ENCODE measurements at regions not wholly inside any gene's neighbourhood (a gene's known extent, or its start where the extent isn't known, plus 50 kb on each side); places are given as distances from the start of the nearest gene placed in this dataset.

DNA sequence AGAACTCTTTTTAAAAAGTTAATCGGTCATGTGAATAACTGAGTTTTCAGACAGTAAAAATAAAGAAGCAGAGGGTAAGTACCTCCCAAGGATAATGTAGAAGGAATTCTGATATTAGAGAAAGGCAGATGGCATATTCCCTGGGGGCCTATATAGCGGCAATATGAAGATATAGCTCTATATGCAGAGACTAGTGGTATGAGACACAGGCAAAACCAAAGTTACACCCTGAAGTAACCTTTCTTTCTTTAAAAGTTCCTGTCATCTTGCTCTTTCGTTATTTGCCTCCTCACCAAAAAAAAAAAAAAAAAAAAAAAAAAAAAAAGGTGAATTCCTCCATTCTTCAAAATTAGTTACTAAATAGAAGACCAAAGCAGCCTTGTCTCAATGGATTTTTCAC lies 76.2 kb upstream of the ARHGAP32 start:
- Histone ChIP-seq H3K4me1 (ENCODE audit: control insufficient read depth, insufficient read depth, low read length) (no peaks in the 10 kb centered on the region), H3K36me3 (ENCODE audit: control insufficient read depth, insufficient read depth, low read length) (no peaks in the 10 kb centered on the region), H3K27ac (ENCODE audit: low read length) (no peak overlapping the region), H3K4me3 (ENCODE audit: low read length) (no peak overlapping the region), H3K9me3 (replicated peaks; ENCODE audit: control insufficient read depth, low read depth, low read length) (no peaks in the 10 kb centered on the region), H3K27me3 (ENCODE audit: control insufficient read depth, insufficient read depth, low read length) (no peaks in the 10 kb centered on the region)
- no peak for DNase-seq
- WGBS (ENCODE audit: insufficient coverage): no CpG with 5 or more reads among the region's 3 CpGs

- no peak overlapping the region for H3K27ac ChIP-seq (ENCODE audit: low read length)
- H3K4me3 ChIP-seq (ENCODE audit: low read length): no peak overlapping the region
- no peaks in the 10 kb centered on the region for H3K9me3 ChIP-seq (replicated peaks; ENCODE audit: control insufficient read depth, low read depth, low read length)
- no peaks in the 10 kb centered on the region for H3K27me3 ChIP-seq (ENCODE audit: control insufficient read depth, insufficient read depth, low read length)
- DNase-seq: no peak
- no peaks in the 10 kb centered on the region for H3K4me1 ChIP-seq (ENCODE audit: control insufficient read depth, insufficient read depth, low read length)
- no peaks in the 10 kb centered on the region for H3K36me3 ChIP-seq (ENCODE audit: control insufficient read depth, insufficient read depth, low read length)
- WGBS (ENCODE audit: insufficient coverage): no CpG with 5 or more reads among the region's 3 CpGs
Observed at GRCh38 chr11:129267716-129268115, 75.6 kb upstream of the ARHGAP32 start.

DNA sequence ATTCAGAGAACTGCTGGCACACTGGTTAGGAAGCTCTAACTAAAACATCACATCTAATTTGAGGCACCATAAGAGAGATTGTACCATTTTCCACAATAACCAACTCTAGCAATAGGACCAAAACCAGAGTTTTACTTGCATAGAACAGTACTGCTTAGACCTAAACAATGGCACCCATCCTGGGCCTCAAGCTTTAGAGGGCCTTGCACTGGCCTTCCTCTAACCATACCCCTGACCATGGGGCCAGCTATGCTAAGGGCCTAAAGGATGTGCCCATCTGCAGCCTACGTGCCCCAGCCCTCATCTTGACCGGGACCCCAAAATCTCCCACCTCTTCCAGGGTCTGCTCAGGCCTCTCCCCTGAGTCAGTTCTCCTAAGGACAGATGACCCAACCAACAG lies 74.4 kb upstream of the ARHGAP32 start:
- Histone ChIP-seq H3K36me3 (ENCODE audit: control insufficient read depth, insufficient read depth, low read length) (no peaks in the 10 kb centered on the region), H3K4me3 (ENCODE audit: low read length) (no peak overlapping the region), H3K9me3 (replicated peaks; ENCODE audit: control insufficient read depth, low read depth, low read length) (no peaks in the 10 kb centered on the region), H3K4me1 (ENCODE audit: control insufficient read depth, insufficient read depth, low read length) (no peaks in the 10 kb centered on the region), H3K27me3 (ENCODE audit: control insufficient read depth, insufficient read depth, low read length) (no peaks in the 10 kb centered on the region), H3K27ac (ENCODE audit: low read length) (no peak overlapping the region)
- DNase-seq: no peak
- no CpG with 5 or more reads among the region's 2 CpGs for WGBS (ENCODE audit: insufficient coverage)

- H3K4me3 ChIP-seq (ENCODE audit: low read length): no peak overlapping the region
- H3K36me3 ChIP-seq (ENCODE audit: control insufficient read depth, insufficient read depth, low read length): no peaks in the 10 kb centered on the region
- 100% methylated on average over 1 of the region's 5 CpGs for WGBS (ENCODE audit: insufficient coverage)
- H3K27ac ChIP-seq (ENCODE audit: low read length): no peak overlapping the region
- no peaks in the 10 kb centered on the region for H3K9me3 ChIP-seq (replicated peaks; ENCODE audit: control insufficient read depth, low read depth, low read length)
- no peaks in the 10 kb centered on the region for H3K4me1 ChIP-seq (ENCODE audit: control insufficient read depth, insufficient read depth, low read length)
- no peak for DNase-seq
- H3K27me3 ChIP-seq (ENCODE audit: control insufficient read depth, insufficient read depth, low read length): no peaks in the 10 kb centered on the region
Observed at GRCh38 chr11:129265125-129265788, 73.1 kb upstream of the ARHGAP32 start.

- no peak overlapping the region for H3K4me3 ChIP-seq (ENCODE audit: low read length)
- no CpG with 5 or more reads among the region's 2 CpGs for WGBS (ENCODE audit: insufficient coverage)
- no peaks in the 10 kb centered on the region for H3K4me1 ChIP-seq (ENCODE audit: control insufficient read depth, insufficient read depth, low read length)
- no peak for DNase-seq
- H3K27me3 ChIP-seq (ENCODE audit: control insufficient read depth, insufficient read depth, low read length): no peaks in the 10 kb centered on the region
- H3K36me3 ChIP-seq (ENCODE audit: control insufficient read depth, insufficient read depth, low read length): no peaks in the 10 kb centered on the region
- H3K9me3 ChIP-seq (replicated peaks; ENCODE audit: control insufficient read depth, low read depth, low read length): no peaks in the 10 kb centered on the region
- H3K27ac ChIP-seq (ENCODE audit: low read length): no peak overlapping the region
Observed at GRCh38 chr11:129264114-129264513, 72.0 kb upstream of the ARHGAP32 start.

DNA sequence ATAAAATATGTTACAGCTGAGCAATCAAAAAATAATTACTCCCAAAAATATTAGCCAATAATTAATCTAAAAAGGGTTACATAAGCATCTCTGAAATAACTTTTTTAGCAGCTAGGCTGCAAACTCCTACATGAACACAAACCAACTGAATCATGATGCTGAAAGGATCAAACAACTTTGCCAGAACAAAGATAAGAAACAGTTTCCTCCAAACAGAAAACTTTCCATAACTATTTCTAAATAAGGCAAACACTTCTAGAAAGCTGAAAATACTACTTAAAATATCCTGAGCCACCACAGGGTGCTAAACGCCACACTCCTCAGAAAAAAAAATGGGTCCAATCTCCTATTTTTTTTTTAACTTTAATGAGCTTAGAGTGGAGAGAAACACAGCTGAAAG lies 68.6 kb upstream of the ARHGAP32 start:
- Histone ChIP-seq H3K4me3 (ENCODE audit: low read length) (no peak overlapping the region), H3K27ac (ENCODE audit: low read length) (no peak overlapping the region), H3K9me3 (replicated peaks; ENCODE audit: control insufficient read depth, low read depth, low read length) (no peaks in the 10 kb centered on the region), H3K36me3 (ENCODE audit: control insufficient read depth, insufficient read depth, low read length) (no peaks in the 10 kb centered on the region), H3K27me3 (ENCODE audit: control insufficient read depth, insufficient read depth, low read length) (no peaks in the 10 kb centered on the region), H3K4me1 (ENCODE audit: control insufficient read depth, insufficient read depth, low read length) (no peaks in the 10 kb centered on the region)
- no CpG with 5 or more reads among the region's 1 CpG for WGBS (ENCODE audit: insufficient coverage)
- no peak for DNase-seq

DNA sequence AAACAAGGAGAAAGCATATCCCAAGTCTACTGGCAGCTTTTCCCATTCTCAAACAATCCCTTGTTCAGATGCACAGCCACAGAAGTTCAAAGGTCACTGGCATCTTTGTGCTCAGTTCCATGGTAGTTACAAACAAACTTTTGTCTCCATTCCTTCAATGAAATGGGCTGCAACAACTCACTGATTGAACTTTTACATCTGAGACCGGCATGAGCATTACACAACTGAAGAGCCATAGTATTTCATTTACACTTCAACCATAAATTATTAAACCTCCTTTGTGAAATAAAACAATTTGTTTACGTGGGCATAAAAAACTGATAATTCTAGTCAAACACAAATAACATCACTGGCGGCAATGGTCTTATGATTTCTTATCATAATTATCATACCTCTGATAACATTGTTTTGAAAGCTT lies 67.8 kb upstream of the ARHGAP32 start:
- WGBS (ENCODE audit: insufficient coverage): no CpG with 5 or more reads among the region's 3 CpGs
- Histone ChIP-seq H3K36me3 (ENCODE audit: control insufficient read depth, insufficient read depth, low read length) (no peaks in the 10 kb centered on the region), H3K4me3 (ENCODE audit: low read length) (no peak overlapping the region), H3K27ac (ENCODE audit: low read length) (no peak overlapping the region), H3K27me3 (ENCODE audit: control insufficient read depth, insufficient read depth, low read length) (no peaks in the 10 kb centered on the region), H3K4me1 (ENCODE audit: control insufficient read depth, insufficient read depth, low read length) (no peaks in the 10 kb centered on the region), H3K9me3 (replicated peaks; ENCODE audit: control insufficient read depth, low read depth, low read length) (no peaks in the 10 kb centered on the region)
- DNase-seq: no peak

- WGBS (ENCODE audit: insufficient coverage): 58% methylated on average over 5 of the region's 5 CpGs
- Histone ChIP-seq H3K27me3 (ENCODE audit: control insufficient read depth, insufficient read depth, low read length) (no peaks in the 10 kb centered on the region), H3K9me3 (replicated peaks; ENCODE audit: control insufficient read depth, low read depth, low read length) (no peaks in the 10 kb centered on the region), H3K4me3 (ENCODE audit: low read length) (no peak overlapping the region), H3K4me1 (ENCODE audit: control insufficient read depth, insufficient read depth, low read length) (no peaks in the 10 kb centered on the region), H3K27ac (ENCODE audit: low read length) (no peak overlapping the region), H3K36me3 (ENCODE audit: control insufficient read depth, insufficient read depth, low read length) (no peaks in the 10 kb centered on the region)
- no peak for DNase-seq
Observed at GRCh38 chr11:129258205-129258604, 66.1 kb upstream of the ARHGAP32 start.

GRCh38 chr11:129257512-129257911 lies 65.4 kb upstream of the ARHGAP32 start:
- no peak for DNase-seq

DNA sequence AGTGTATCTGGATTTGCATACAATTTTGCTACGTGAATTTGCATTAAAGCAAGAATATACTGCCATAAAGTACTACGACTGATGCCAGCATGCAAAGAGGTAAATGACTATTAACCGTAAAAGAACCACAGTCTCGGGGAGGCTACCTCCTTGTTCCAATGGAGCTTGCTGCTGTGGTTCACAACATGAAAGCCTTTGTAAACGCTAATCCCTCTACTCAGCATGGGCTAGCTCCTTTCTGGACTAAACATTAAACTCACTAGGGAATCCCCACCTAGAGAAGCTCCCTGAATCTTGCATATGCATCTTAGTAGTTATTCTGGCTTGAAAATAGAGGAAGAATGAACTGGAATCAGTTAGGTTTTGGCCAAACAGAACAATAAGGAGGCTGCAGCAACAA lies 60.5 kb upstream of the ARHGAP32 start:
- no peaks in the 10 kb centered on the region for H3K27me3 ChIP-seq (ENCODE audit: control insufficient read depth, insufficient read depth, low read length)
- no peaks in the 10 kb centered on the region for H3K9me3 ChIP-seq (replicated peaks; ENCODE audit: control insufficient read depth, low read depth, low read length)
- 74% methylated on average over 4 of the region's 5 CpGs for WGBS (ENCODE audit: insufficient coverage)
- H3K4me3 ChIP-seq (ENCODE audit: low read length): no peak overlapping the region
- H3K4me1 ChIP-seq (ENCODE audit: control insufficient read depth, insufficient read depth, low read length): no peaks in the 10 kb centered on the region
- no peak overlapping the region for H3K27ac ChIP-seq (ENCODE audit: low read length)
- no peak for DNase-seq
- H3K36me3 ChIP-seq (ENCODE audit: control insufficient read depth, insufficient read depth, low read length): no peaks in the 10 kb centered on the region

More at GRCh38 chr11:129257512-129257911, 65.4 kb upstream of the ARHGAP32 start:
- Histone ChIP-seq H3K27me3 (ENCODE audit: control insufficient read depth, insufficient read depth, low read length) (no peaks in the 10 kb centered on the region), H3K4me1 (ENCODE audit: control insufficient read depth, insufficient read depth, low read length) (no peaks in the 10 kb centered on the region), H3K36me3 (ENCODE audit: control insufficient read depth, insufficient read depth, low read length) (no peaks in the 10 kb centered on the region), H3K4me3 (ENCODE audit: low read length) (no peak overlapping the region), H3K27ac (ENCODE audit: low read length) (no peak overlapping the region), H3K9me3 (replicated peaks; ENCODE audit: control insufficient read depth, low read depth, low read length) (no peaks in the 10 kb centered on the region)

DNA sequence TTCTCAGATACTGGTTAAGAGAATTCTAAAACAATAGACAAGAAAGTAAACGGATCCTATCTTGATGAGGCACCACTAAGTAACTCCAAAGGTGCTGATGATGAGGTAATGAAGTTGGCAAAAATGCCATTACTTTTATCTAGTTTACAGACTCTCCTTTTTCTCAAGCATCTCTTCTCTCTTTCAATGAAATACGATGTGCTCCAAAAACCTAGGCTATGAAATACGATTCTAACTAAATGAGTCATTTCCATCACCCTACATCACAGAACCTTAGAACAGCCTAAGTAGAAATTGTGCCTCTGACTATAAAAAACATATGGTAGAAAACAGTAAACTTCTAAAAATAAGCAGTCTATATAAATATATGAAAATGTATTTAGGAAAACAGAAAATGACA lies 58.9 kb upstream of the ARHGAP32 start:
- no peak for DNase-seq
- Histone ChIP-seq H3K27me3 (ENCODE audit: control insufficient read depth, insufficient read depth, low read length) (no peaks in the 10 kb centered on the region), H3K4me3 (ENCODE audit: low read length) (no peak overlapping the region), H3K9me3 (replicated peaks; ENCODE audit: control insufficient read depth, low read depth, low read length) (no peaks in the 10 kb centered on the region), H3K4me1 (ENCODE audit: control insufficient read depth, insufficient read depth, low read length) (no peaks in the 10 kb centered on the region), H3K27ac (ENCODE audit: low read length) (no peak overlapping the region), H3K36me3 (ENCODE audit: control insufficient read depth, insufficient read depth, low read length) (no peaks in the 10 kb centered on the region)
- WGBS (ENCODE audit: insufficient coverage): no CpG with 5 or more reads among the region's 3 CpGs
